ENCODE measurements at regions not wholly inside any gene's neighbourhood (a gene's known extent, or its start where the extent isn't known, plus 50 kb on each side); places are given as distances from the start of the nearest gene placed in this dataset.
"Not testable (repeated sequence)": the region's sequence is repeated elsewhere in the genome, so short reads cannot be mapped to it uniquely, and the experiment has no call there.

DNA sequence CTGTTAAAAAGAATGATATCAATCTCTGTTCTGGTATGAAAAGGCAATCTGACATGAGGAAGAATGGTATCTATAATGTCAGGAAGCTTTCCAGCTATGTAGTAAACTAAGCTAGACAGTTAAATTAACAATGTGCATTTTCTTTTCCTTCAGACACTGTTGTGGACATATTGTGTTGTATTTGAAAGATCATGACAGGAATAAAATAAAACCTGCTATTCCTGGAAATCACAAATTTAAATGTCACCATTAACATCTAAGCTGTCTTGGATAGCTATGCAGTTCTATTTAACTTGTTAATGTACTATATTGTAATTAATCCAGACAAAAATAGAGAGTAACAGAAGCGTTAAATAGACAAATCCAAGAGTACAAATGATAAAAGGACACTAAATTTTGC lies 297.4 kb upstream of the LUZP2 start:
- H3K27ac ChIP-seq = no peak overlapping the region
- no peak for DNase-seq (ENCODE audit: low spot score)
- H3K4me3 ChIP-seq = no peak overlapping the region
- TF ChIP-seq, protein P1, sequence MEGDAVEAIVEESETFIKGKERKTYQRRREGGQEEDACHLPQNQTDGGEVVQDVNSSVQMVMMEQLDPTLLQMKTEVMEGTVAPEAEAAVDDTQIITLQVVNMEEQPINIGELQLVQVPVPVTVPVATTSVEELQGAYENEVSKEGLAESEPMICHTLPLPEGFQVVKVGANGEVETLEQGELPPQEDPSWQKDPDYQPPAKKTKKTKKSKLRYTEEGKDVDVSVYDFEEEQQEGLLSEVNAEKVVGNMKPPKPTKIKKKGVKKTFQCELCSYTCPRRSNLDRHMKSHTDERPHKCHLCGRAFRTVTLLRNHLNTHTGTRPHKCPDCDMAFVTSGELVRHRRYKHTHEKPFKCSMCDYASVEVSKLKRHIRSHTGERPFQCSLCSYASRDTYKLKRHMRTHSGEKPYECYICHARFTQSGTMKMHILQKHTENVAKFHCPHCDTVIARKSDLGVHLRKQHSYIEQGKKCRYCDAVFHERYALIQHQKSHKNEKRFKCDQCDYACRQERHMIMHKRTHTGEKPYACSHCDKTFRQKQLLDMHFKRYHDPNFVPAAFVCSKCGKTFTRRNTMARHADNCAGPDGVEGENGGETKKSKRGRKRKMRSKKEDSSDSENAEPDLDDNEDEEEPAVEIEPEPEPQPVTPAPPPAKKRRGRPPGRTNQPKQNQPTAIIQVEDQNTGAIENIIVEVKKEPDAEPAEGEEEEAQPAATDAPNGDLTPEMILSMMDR (IDR thresholded peaks at IDR 0.05) = no peak

DNA sequence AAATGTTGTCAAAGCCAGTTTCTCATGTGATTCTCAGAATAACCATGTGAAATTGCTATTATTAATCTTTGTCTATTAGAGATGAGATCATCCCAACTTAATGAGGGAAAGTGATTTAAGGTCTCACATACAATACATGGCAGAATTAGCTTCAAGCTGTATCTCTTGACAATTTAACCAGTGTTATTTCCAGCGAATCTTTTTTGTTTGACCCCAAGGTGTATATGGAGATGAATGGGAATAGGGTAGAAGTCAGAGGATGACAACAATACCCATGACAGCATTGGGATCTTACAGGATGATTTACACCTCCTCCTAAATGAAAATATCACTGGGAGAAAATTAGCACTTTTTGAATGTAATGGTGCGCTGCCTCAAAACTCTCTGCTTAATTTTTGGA lies 290.8 kb upstream of the LUZP2 start:
- no peak for DNase-seq (ENCODE audit: low spot score)
- TF ChIP-seq, protein P1 (IDR thresholded peaks at IDR 0.05) = no peak
- Histone ChIP-seq H3K4me3 (no peak overlapping the region), H3K27ac (no peak overlapping the region)

DNA sequence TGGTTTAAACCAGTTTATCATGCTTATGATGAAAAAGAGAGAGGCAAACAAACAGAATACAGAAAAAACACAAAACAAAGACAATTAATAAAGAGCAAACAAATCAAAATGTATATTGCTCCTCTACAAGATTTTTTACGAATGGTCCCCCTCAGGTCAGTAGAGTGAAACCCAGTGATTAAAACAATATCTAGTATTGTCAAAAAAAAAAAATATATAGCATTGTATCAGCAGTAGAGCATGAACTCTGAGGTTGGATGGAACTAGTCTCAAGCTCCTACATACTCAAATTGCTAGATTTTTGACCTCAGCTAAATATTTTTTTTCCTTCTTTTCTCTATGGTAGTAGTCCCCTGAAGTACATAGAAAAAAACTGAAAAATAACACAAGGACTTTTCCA lies 290.3 kb upstream of the LUZP2 start:
- TF ChIP-seq, protein P1 (IDR thresholded peaks at IDR 0.05) = no peak
- no peak overlapping the region for H3K27ac ChIP-seq
- no peak overlapping the region for H3K4me3 ChIP-seq
- DNase-seq (ENCODE audit: low spot score) = no peak

DNA sequence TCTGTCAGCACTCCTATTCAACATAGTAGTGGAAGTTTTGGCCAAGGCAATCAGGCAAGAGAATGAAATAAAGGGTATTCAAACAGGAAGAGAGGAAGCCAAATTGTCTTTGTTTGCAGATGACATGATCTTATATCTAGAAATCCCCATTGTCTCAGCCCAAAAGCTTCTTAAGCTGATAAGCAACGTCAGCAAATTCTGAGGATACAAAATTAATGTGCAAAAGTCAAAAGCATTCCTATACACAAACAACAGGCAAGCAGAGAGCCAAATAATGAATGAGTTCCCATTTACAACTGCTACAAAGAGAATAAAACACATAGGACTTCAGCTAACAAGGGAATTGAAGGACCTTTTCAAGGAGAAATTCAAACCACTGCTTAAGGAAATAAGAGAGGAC lies 280.4 kb upstream of the LUZP2 start:
- DNase-seq (ENCODE audit: low spot score) = no peak
- TF ChIP-seq, protein P1 (IDR thresholded peaks at IDR 0.05) = no peak
- Histone ChIP-seq H3K27ac (no peak overlapping the region), H3K4me3 (no peak overlapping the region)

DNA sequence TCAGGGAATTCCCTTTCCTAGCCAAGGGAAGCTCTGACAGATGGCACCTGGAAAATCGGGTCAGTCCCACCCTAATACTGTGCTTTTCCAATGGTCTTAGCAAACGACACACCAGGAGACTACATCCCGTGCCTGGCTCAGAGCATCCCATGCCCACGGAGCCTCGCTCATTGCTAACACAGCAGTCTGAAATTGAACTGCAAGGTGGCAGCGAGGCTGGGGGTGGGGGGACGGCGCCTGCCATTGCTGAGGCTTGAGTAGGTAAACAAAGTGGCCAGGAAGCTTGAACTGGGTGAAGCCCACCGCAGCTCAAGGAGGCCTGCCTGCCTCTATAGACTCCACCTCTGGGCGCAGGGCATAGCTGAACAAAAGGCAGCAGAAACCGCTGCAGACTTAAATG lies 279.5 kb upstream of the LUZP2 start:
- DNase-seq (ENCODE audit: low spot score); H3K27ac ChIP-seq; H3K4me3 ChIP-seq: not testable (repeated sequence)

DNA sequence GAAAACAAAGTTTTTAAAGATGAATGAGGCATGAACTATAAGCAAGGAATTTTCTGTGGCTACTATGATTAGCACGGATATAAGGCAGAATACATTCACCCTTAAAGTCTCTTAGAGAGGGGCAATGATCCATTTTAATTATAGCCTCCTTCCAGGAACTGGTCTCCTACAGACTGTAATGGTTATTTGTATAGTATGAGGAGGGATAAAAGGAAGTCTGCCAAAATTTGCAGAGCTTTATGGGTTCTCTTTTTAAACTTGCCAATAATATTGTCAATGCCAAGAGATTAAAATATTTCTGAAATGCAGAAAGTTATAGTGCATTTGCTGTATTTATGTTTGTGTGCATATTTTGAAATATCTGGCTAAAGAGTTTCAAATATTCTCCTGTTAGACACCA lies 271.4 kb upstream of the LUZP2 start:
- H3K4me3 ChIP-seq = no peak overlapping the region
- H3K27ac ChIP-seq = no peak overlapping the region
- no peak for DNase-seq (ENCODE audit: low spot score)
- TF ChIP-seq, protein P1 (IDR thresholded peaks at IDR 0.05) = no peak

DNA sequence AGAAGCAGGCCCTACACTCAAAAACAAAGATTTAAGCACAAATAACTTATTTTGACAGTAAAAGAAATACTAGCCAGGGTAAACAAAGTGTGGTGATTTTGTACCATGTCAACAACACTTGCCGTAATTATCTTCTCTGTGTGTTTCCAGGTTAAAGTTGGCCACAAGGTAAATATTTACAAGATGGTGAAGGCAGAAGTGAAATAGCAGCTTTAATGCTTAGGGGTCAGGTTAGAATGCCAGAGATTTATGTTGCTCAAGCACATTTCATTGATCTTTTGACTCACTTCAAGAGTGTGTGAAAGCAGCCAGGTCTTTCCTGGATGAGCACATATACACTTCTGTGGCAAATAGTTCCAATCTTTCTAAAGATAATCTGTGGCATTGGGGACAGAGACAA lies 270.2 kb upstream of the LUZP2 start:
- Histone ChIP-seq H3K27ac (no peak overlapping the region), H3K4me3 (no peak overlapping the region)
- DNase-seq (ENCODE audit: low spot score) = no peak
- TF ChIP-seq, protein P1 (IDR thresholded peaks at IDR 0.05) = no peak

DNA sequence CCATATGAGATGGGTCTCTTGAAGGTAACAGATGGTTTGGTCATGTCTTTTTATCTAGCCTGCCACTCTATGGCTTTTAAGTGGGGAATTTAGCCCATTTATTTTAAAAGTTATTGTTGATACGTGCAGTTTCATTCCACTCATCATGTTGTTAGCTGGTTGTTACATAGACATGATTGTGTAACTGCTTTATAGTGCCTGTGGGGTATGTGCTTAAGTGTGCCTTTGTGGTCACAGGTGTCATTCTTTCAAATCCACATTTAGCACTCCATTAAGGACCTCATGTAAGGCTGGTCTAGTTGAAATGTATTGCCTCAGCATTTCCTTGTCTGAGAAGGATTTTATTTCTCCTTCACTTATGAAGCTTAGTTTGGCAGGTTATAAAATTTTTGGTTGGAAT lies 263.8 kb upstream of the LUZP2 start:
- TF ChIP-seq, protein P1 (IDR thresholded peaks at IDR 0.05) = no peak

More for the DNA sequence above, 263.8 kb upstream of the LUZP2 start:
- no peak for DNase-seq (ENCODE audit: low spot score)
- no peak overlapping the region for H3K4me3 ChIP-seq
- no peak overlapping the region for H3K27ac ChIP-seq

Data from coronary artery (tissue), 2 donors.